ENCODE measurements at regions not wholly inside any gene's neighbourhood (a gene's known extent, or its start where the extent isn't known, plus 50 kb on each side); places are given as distances from the start of the nearest gene placed in this dataset.

DNA sequence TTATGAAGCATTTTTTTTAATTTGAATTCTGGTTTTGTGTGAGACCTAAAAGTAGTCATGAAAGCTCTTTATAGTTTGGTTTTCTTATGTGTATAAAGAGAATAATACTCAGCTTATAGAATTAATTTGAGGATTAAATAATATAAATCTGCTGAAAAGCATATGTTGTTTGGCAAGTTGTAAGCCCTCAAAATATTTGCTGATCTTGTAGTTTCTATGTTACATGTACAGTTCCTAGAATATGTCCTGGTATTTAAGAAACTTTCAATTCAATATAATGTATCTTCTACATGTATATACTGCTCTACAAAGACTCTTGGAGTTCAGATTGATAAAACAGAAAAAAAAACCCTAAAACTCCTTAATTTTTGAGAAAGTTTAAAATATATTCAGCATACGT is 605.5 kb upstream of the FAM98A start:
- TF ChIP-seq FOS (IDR thresholded peaks at IDR 0.05; ENCODE audit: borderline replicate concordance, extremely low read depth, insufficient read length) (no peak), FOXK2 (IDR thresholded peaks at IDR 0.05) (no peak), SUPT20H (IDR thresholded peaks at IDR 0.05; ENCODE audit: borderline replicate concordance, control insufficient read depth, low read depth, low read length) (no peak), EP300 (IDR thresholded peaks at IDR 0.05; ENCODE audit: borderline replicate concordance in 1 of 2, control insufficient read depth in 1 of 2, low read depth in 2 of 2, low read length in 2 of 2) (no peak), RELA (IDR thresholded peaks at IDR 0.05; ENCODE audit: borderline replicate concordance, partially characterized antibody) (no peak), GABPA (IDR thresholded peaks at IDR 0.05; ENCODE audit: low read depth) (no peak), CHD4 (IDR thresholded peaks at IDR 0.05) (no peak), BMI1 (IDR thresholded peaks at IDR 0.05; ENCODE audit: borderline replicate concordance) (no peak), RAD51 (IDR thresholded peaks at IDR 0.05) (no peak), MYC (IDR thresholded peaks at IDR 0.05; ENCODE audit: insufficient read depth, insufficient read length, insufficient replicate concordance, low read length, severe bottlenecking) (no peak), CEBPB (IDR thresholded peaks at IDR 0.05; ENCODE audit: borderline replicate concordance in 1 of 2, low read depth in 2 of 2, low read length in 2 of 2) (no peak)
- TF ChIP-seq, protein P1, sequence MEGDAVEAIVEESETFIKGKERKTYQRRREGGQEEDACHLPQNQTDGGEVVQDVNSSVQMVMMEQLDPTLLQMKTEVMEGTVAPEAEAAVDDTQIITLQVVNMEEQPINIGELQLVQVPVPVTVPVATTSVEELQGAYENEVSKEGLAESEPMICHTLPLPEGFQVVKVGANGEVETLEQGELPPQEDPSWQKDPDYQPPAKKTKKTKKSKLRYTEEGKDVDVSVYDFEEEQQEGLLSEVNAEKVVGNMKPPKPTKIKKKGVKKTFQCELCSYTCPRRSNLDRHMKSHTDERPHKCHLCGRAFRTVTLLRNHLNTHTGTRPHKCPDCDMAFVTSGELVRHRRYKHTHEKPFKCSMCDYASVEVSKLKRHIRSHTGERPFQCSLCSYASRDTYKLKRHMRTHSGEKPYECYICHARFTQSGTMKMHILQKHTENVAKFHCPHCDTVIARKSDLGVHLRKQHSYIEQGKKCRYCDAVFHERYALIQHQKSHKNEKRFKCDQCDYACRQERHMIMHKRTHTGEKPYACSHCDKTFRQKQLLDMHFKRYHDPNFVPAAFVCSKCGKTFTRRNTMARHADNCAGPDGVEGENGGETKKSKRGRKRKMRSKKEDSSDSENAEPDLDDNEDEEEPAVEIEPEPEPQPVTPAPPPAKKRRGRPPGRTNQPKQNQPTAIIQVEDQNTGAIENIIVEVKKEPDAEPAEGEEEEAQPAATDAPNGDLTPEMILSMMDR (IDR thresholded peaks at IDR 0.05 in 2 of 3, conservative IDR thresholded peaks at IDR 0.05 in 1 of 3; ENCODE audit: control insufficient read depth in 2 of 3, extremely low read depth in 1 of 3, insufficient read depth in 1 of 3, low read depth in 3 of 3, low read length in 3 of 3): no peak
- TF ChIP-seq, protein P2, sequence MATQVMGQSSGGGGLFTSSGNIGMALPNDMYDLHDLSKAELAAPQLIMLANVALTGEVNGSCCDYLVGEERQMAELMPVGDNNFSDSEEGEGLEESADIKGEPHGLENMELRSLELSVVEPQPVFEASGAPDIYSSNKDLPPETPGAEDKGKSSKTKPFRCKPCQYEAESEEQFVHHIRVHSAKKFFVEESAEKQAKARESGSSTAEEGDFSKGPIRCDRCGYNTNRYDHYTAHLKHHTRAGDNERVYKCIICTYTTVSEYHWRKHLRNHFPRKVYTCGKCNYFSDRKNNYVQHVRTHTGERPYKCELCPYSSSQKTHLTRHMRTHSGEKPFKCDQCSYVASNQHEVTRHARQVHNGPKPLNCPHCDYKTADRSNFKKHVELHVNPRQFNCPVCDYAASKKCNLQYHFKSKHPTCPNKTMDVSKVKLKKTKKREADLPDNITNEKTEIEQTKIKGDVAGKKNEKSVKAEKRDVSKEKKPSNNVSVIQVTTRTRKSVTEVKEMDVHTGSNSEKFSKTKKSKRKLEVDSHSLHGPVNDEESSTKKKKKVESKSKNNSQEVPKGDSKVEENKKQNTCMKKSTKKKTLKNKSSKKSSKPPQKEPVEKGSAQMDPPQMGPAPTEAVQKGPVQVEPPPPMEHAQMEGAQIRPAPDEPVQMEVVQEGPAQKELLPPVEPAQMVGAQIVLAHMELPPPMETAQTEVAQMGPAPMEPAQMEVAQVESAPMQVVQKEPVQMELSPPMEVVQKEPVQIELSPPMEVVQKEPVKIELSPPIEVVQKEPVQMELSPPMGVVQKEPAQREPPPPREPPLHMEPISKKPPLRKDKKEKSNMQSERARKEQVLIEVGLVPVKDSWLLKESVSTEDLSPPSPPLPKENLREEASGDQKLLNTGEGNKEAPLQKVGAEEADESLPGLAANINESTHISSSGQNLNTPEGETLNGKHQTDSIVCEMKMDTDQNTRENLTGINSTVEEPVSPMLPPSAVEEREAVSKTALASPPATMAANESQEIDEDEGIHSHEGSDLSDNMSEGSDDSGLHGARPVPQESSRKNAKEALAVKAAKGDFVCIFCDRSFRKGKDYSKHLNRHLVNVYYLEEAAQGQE (IDR thresholded peaks at IDR 0.05; ENCODE audit: low read depth, low read length): no peak
- TF ChIP-seq, protein P3, sequence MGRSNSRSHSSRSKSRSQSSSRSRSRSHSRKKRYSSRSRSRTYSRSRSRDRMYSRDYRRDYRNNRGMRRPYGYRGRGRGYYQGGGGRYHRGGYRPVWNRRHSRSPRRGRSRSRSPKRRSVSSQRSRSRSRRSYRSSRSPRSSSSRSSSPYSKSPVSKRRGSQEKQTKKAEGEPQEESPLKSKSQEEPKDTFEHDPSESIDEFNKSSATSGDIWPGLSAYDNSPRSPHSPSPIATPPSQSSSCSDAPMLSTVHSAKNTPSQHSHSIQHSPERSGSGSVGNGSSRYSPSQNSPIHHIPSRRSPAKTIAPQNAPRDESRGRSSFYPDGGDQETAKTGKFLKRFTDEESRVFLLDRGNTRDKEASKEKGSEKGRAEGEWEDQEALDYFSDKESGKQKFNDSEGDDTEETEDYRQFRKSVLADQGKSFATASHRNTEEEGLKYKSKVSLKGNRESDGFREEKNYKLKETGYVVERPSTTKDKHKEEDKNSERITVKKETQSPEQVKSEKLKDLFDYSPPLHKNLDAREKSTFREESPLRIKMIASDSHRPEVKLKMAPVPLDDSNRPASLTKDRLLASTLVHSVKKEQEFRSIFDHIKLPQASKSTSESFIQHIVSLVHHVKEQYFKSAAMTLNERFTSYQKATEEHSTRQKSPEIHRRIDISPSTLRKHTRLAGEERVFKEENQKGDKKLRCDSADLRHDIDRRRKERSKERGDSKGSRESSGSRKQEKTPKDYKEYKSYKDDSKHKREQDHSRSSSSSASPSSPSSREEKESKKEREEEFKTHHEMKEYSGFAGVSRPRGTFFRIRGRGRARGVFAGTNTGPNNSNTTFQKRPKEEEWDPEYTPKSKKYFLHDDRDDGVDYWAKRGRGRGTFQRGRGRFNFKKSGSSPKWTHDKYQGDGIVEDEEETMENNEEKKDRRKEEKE (IDR thresholded peaks at IDR 0.05): no peak

All from GM12878 (cell line).